Keratinocyte (primary cell): ENCODE measurements at regions not wholly inside any gene's neighbourhood (a gene's known extent, or its start where the extent isn't known, plus 50 kb on each side); places are given as distances from the start of the nearest gene placed in this dataset.

Source experiments
- EZH2 ChIP-seq: IDR thresholded peaks from one replicate; pipeline ENCODE4 v1.6.1; 2012; ENCODE audit warnings: inconsistent platforms, mild to moderate bottlenecking, low read length, moderate library complexity
- TF ChIP-seq, protein P1 (sequence below), 3 experiments: IDR thresholded peaks in 1 of 3; conservative IDR thresholded peaks in 1 of 3; optimal IDR thresholded peaks in 1 of 3; 2 replicates in 2 of 3; 3 replicates in 1 of 3; pipeline versions ENCODE3 to v1.5.1; 2011; ENCODE audit warnings: low read length in 3 of 3, mild to moderate bottlenecking in 3 of 3, moderate library complexity in 2 of 3, control low read depth in 1 of 3, inconsistent platforms in 1 of 3; ENCODE audit not compliant: insufficient read depth in 2 of 3; ENCODE audit errors: extremely low read depth in 1 of 3

- TF ChIP-seq, protein P1, sequence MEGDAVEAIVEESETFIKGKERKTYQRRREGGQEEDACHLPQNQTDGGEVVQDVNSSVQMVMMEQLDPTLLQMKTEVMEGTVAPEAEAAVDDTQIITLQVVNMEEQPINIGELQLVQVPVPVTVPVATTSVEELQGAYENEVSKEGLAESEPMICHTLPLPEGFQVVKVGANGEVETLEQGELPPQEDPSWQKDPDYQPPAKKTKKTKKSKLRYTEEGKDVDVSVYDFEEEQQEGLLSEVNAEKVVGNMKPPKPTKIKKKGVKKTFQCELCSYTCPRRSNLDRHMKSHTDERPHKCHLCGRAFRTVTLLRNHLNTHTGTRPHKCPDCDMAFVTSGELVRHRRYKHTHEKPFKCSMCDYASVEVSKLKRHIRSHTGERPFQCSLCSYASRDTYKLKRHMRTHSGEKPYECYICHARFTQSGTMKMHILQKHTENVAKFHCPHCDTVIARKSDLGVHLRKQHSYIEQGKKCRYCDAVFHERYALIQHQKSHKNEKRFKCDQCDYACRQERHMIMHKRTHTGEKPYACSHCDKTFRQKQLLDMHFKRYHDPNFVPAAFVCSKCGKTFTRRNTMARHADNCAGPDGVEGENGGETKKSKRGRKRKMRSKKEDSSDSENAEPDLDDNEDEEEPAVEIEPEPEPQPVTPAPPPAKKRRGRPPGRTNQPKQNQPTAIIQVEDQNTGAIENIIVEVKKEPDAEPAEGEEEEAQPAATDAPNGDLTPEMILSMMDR (optimal IDR thresholded peaks at IDR 0.05 in 1 of 3, IDR thresholded peaks at IDR 0.05 in 1 of 3, conservative IDR thresholded peaks at IDR 0.05 in 1 of 3; ENCODE audit: extremely low read depth in 1 of 3, insufficient read depth in 2 of 3, low read length in 3 of 3): no peak
- no peak for TF ChIP-seq EZH2
These were observed 253.8 kb upstream of the CITED2 start for GRCh38 chr6:139628270-139628669.
